Duodenal mucosa (tissue), 2 donors: ENCODE measurements at regions not wholly inside any gene's neighbourhood (a gene's known extent, or its start where the extent isn't known, plus 50 kb on each side); places are given as distances from the start of the nearest gene placed in this dataset.

Experiments used
- H3K27ac ChIP-seq: one replicate; pipeline ENCODE4 v1.7.0; 2013; ENCODE audit warnings: low read depth, low read length
- H3K27me3 ChIP-seq, 2 donors: one replicate each; pipeline ENCODE4 v1.7.0; 2013; ENCODE audit warnings: low read length in 2 of 2, control low read depth in 1 of 2; ENCODE audit not compliant: insufficient read depth in 2 of 2, control insufficient read depth in 1 of 2
- H3K36me3 ChIP-seq, 2 donors: one replicate each; pipeline ENCODE4 v1.7.0; 2013; ENCODE audit warnings: low read length in 2 of 2, control low read depth in 1 of 2; ENCODE audit not compliant: insufficient read depth in 2 of 2, control insufficient read depth in 1 of 2
- H3K4me1 ChIP-seq, 2 donors: one replicate each; pipeline ENCODE4 v1.7.0; 2013; ENCODE audit warnings: low read length in 2 of 2, control low read depth in 1 of 2; ENCODE audit not compliant: insufficient read depth in 2 of 2, control insufficient read depth in 1 of 2
- H3K4me3 ChIP-seq, 2 donors: one replicate each; pipeline ENCODE4 v1.7.0; 2013; ENCODE audit warnings: low read length in 2 of 2, low read depth in 1 of 2
- H3K9ac ChIP-seq, 2 donors: one replicate each; pipeline ENCODE4 v1.7.0; 2013; ENCODE audit warnings: low read length in 2 of 2, low read depth in 1 of 2
- H3K9me3 ChIP-seq, 2 donors: one replicate each; pipeline ENCODE4 v1.7.0; 2013; ENCODE audit warnings: low read length in 2 of 2, control low read depth in 1 of 2; ENCODE audit not compliant: control insufficient read depth in 1 of 2

- Histone ChIP-seq H3K9ac (no peak overlapping the region), H3K36me3 (no peaks in the 10 kb centered on the region), H3K4me1 (no peaks in the 10 kb centered on the region), H3K9me3 (no peaks in the 10 kb centered on the region), H3K27ac (no peak overlapping the region), H3K4me3 (no peak overlapping the region), H3K27me3 (no peaks in the 10 kb centered on the region)
Observed at GRCh38 chr10:2674451-2674850, 392.9 kb upstream of the PFKP start.

GRCh38 chr10:2670864-2671263 is 396.5 kb upstream of the PFKP start:
- Histone ChIP-seq H3K27ac (no peak overlapping the region), H3K27me3 (no peaks in the 10 kb centered on the region), H3K9me3 (no peaks in the 10 kb centered on the region), H3K4me1 (no peaks in the 10 kb centered on the region), H3K9ac (no peak overlapping the region), H3K36me3 (no peaks in the 10 kb centered on the region), H3K4me3 (no peak overlapping the region)

- Histone ChIP-seq H3K36me3 (no peaks in the 10 kb centered on the region), H3K9me3 (peaks cover 4% of the 10 kb centered on the region in 2 donors), H3K27me3 (no peaks in the 10 kb centered on the region), H3K4me3 (no peak overlapping the region), H3K4me1 (no peaks in the 10 kb centered on the region), H3K27ac (no peak overlapping the region), H3K9ac (no peak overlapping the region)
Observed at GRCh38 chr10:2665772-2666171, 401.6 kb upstream of the PFKP start.

DNA sequence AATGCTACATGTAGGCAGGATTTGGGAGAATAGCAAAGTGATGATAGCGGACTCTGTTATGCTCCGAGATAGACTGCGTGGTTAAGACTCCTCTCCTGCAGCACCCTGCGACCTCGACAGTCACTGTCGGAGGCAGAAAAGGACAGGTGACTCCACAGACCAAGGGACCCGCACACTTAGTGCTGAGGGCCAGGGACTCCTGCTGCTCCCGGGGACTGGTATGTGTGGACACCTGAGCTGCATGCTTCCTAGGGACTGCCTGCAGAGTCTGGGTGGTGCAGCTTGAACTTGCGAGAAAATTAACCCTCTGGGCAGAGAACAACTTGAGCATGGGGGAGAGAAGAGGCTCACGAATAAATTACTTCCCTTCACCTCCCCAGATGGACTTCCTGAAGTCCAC is 407.1 kb upstream of the PFKP start:
- H3K9me3 ChIP-seq: peaks cover 4% of the 10 kb centered on the region in 2 donors
- no peak overlapping the region for H3K27ac ChIP-seq
- H3K4me3 ChIP-seq: no peak overlapping the region
- H3K27me3 ChIP-seq: no peaks in the 10 kb centered on the region
- no peaks in the 10 kb centered on the region for H3K36me3 ChIP-seq
- no peaks in the 10 kb centered on the region for H3K4me1 ChIP-seq
- no peak overlapping the region for H3K9ac ChIP-seq

DNA sequence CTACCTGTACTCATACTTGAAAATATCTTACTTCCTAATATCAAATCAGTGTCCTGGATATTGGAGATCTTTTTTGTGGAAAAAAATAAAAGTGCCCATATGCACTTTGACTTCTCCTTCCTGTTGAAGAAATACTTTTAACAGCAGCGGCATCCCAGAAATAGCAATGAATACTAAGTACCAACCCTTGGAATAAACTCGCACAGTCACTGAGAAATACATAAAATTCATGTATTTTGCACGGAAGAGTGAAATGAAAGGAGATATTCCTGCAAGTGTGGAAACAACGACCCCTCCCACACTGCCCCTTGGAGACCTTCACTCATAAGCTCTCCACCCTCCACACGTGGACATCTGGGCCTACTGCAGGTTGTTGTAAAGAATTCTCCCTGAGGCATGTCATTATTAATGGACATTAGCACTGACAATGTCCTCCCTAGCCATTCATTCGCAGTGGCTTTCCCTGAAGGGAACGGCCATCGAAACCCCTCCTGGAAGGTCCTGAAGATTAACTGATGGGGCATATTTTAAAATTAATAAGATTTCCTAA is 407.6 kb upstream of the PFKP start:
- Histone ChIP-seq H3K9me3 (peaks cover 2 to 3% of the 10 kb centered on the region in 2 donors), H3K36me3 (no peaks in the 10 kb centered on the region), H3K9ac (no peak overlapping the region), H3K4me3 (no peak overlapping the region), H3K27me3 (no peaks in the 10 kb centered on the region), H3K4me1 (no peaks in the 10 kb centered on the region), H3K27ac (no peak overlapping the region)

GRCh38 chr10:2658780-2659179 is 408.6 kb upstream of the PFKP start:
- H3K4me1 ChIP-seq: no peaks in the 10 kb centered on the region
- H3K27ac ChIP-seq: no peak overlapping the region
- H3K9me3 ChIP-seq: no peaks in the 10 kb centered on the region
- no peak overlapping the region for H3K4me3 ChIP-seq
- no peaks in the 10 kb centered on the region for H3K36me3 ChIP-seq
- no peaks in the 10 kb centered on the region for H3K27me3 ChIP-seq
- no peak overlapping the region for H3K9ac ChIP-seq

- Histone ChIP-seq H3K4me1 (no peaks in the 10 kb centered on the region), H3K36me3 (no peaks in the 10 kb centered on the region), H3K4me3 (no peak overlapping the region), H3K27ac (no peak overlapping the region), H3K27me3 (no peaks in the 10 kb centered on the region), H3K9ac (no peak overlapping the region), H3K9me3 (no peaks in the 10 kb centered on the region)
Observed at GRCh38 chr10:2650328-2650727, 417.0 kb upstream of the PFKP start.

GRCh38 chr10:2641028-2641427 is 426.3 kb upstream of the PFKP start:
- no peaks in the 10 kb centered on the region for H3K27me3 ChIP-seq
- H3K36me3 ChIP-seq: no peaks in the 10 kb centered on the region
- H3K9ac ChIP-seq: no peak overlapping the region
- H3K27ac ChIP-seq: no peak overlapping the region
- no peaks in the 10 kb centered on the region for H3K9me3 ChIP-seq
- no peak overlapping the region for H3K4me3 ChIP-seq
- H3K4me1 ChIP-seq: no peaks in the 10 kb centered on the region

DNA sequence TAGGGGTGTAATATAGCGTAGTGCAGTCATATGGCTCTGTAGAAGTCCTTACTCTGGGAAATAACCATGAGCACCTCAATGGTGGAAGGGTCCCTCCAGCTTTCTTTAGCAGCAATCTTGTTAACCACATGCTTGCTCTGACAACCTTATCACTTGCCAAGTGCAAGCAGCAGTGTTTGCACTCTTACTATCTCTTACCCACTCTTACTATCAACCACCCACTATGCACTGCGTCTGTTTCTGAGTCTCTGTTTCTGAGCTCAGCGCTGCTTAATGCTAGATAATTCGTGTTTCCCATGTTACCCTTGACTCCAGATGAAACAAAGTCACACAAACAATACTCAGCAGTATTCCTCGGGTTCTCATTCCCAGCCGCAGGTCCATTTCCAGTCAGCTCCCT is 433.7 kb upstream of the PFKP start:
- Histone ChIP-seq H3K36me3 (no peaks in the 10 kb centered on the region), H3K27ac (no peak overlapping the region), H3K4me3 (no peak overlapping the region), H3K9me3 (no peaks in the 10 kb centered on the region), H3K4me1 (no peaks in the 10 kb centered on the region), H3K9ac (no peak overlapping the region), H3K27me3 (no peaks in the 10 kb centered on the region)

DNA sequence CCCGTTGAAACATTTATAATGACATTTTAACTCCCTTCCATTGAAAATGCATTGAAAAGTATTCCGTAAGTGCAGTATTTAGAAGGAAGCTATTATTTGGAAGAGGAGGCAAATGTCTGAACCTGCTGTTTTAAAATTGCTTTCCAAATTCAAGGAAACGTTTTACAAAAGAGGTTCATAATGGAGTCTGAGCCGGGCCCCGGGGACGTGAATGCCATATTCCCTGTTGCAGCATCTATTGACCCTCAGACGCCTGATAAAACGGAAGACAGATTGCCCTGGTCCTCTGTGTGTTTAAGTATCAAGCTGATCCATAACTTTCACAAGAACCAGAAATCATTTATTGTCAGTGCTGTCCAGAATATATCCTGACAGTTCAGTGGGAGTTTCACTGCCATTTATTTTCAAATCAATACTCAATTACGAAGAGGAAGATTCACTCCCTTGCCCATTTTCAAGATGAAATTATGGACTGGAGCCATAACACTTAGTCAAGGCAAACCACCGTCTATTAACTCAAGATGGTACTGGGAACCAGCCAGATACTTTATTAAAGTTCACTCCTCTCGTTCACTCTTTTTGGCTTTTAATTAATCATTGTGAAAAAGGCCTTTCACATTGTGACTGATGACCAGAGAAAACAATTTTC is 435.7 kb upstream of the PFKP start:
- H3K4me1 ChIP-seq: no peaks in the 10 kb centered on the region
- H3K9me3 ChIP-seq: no peaks in the 10 kb centered on the region
- no peak overlapping the region for H3K9ac ChIP-seq
- no peak overlapping the region for H3K4me3 ChIP-seq
- H3K27ac ChIP-seq: no peak overlapping the region
- H3K27me3 ChIP-seq: no peaks in the 10 kb centered on the region
- no peaks in the 10 kb centered on the region for H3K36me3 ChIP-seq
